ENCODE measurements at regions not wholly inside any gene's neighbourhood (a gene's known extent, or its start where the extent isn't known, plus 50 kb on each side); places are given as distances from the start of the nearest gene placed in this dataset.
A peak's percentile ranks its signal among the peaks of the same experiment; 100 is the strongest.

DNA sequence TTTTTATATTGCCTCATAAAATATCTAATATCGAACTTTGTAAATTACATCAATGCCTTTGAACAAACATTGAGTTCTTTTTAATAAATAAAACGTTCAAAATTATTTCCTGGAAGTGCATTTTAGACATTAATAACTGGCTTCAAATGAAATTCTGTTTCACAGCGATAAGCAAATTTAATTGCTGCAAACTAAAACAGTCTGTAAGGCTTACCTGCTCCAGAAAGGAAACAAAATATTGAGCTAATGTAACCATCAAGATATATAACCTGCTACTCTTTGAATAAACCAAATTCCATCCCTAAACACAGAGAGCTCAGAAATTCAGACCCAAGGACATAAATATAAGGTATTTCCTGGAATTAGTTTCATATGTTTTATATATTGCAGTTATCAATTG lies 651.3 kb downstream of the MED13L start:
- intact Hi-C loops (cut with DNase I) = no loop called here
- no peak overlapping the region for H3K27ac ChIP-seq
- no peaks in the 10 kb centered on the region for H3K9me3 ChIP-seq
- H3K4me1 ChIP-seq = no peaks in the 10 kb centered on the region
- 73 to 81% (median 76%) methylated on average over 3 of the region's 3 CpGs for WGBS, 3 donors
- no peaks in the 10 kb centered on the region for H3K27me3 ChIP-seq (ENCODE audit: insufficient read depth in 3 of 3, low read length in 2 of 3)
- DNase-seq (no peak), ATAC-seq (no peak)
- no peak overlapping the region for H3K4me3 ChIP-seq
- TF ChIP-seq, protein P1, sequence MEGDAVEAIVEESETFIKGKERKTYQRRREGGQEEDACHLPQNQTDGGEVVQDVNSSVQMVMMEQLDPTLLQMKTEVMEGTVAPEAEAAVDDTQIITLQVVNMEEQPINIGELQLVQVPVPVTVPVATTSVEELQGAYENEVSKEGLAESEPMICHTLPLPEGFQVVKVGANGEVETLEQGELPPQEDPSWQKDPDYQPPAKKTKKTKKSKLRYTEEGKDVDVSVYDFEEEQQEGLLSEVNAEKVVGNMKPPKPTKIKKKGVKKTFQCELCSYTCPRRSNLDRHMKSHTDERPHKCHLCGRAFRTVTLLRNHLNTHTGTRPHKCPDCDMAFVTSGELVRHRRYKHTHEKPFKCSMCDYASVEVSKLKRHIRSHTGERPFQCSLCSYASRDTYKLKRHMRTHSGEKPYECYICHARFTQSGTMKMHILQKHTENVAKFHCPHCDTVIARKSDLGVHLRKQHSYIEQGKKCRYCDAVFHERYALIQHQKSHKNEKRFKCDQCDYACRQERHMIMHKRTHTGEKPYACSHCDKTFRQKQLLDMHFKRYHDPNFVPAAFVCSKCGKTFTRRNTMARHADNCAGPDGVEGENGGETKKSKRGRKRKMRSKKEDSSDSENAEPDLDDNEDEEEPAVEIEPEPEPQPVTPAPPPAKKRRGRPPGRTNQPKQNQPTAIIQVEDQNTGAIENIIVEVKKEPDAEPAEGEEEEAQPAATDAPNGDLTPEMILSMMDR (IDR thresholded peaks at IDR 0.05) = no peak
- H3K36me3 ChIP-seq (ENCODE audit: insufficient read depth in 1 of 2, low read depth in 1 of 2) = no peaks in the 10 kb centered on the region

GRCh38 chr12:115623764-115624334 lies 653.6 kb downstream of the MED13L start:
- H3K27me3 ChIP-seq (ENCODE audit: insufficient read depth in 3 of 3, low read length in 2 of 3) = no peaks in the 10 kb centered on the region
- DNase-seq (peak; percentile 53 to 67), ATAC-seq (peak; percentile 32 to 74 (median 46))
- H3K9me3 ChIP-seq = no peaks in the 10 kb centered on the region
- H3K36me3 ChIP-seq (ENCODE audit: insufficient read depth in 1 of 2, low read depth in 1 of 2) = no peaks in the 10 kb centered on the region
- intact Hi-C loops (cut with DNase I) = no loop called here
- H3K27ac ChIP-seq = peak overlapping the region; percentile 15
- 13 to 18% (median 14%) methylated on average over 18 of the region's 18 CpGs for WGBS, 3 donors
- TF ChIP-seq, protein P1 (IDR thresholded peaks at IDR 0.05) = no peak
- H3K4me3 ChIP-seq = no peak overlapping the region
- H3K4me1 ChIP-seq = no peaks in the 10 kb centered on the region

DNA sequence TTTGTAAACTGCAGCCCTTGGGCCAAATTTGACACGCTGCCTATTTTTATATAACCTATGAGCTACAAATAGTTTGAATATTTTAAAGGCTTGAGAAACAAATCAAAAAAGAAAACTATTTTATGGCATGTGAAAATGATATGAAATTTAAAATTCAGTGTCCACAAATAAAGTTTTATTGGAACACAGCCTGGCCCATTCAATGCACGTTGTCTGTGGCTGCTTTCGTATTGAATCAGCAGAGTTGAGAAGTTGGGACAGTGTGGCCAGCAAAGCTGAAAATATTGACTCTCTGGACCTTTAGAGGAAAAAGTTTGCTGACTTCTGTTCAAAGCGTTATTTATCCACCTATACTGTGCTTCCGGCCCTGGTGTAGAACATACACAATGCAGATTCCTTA lies 654.2 kb downstream of the MED13L start:
- Histone ChIP-seq H3K9me3 (no peaks in the 10 kb centered on the region), H3K27me3 (ENCODE audit: insufficient read depth in 3 of 3, low read length in 2 of 3) (no peaks in the 10 kb centered on the region), H3K27ac (peak overlapping the region; percentile 15), H3K4me1 (no peaks in the 10 kb centered on the region), H3K36me3 (ENCODE audit: insufficient read depth in 1 of 2, low read depth in 1 of 2) (no peaks in the 10 kb centered on the region), H3K4me3 (no peak overlapping the region)
- TF ChIP-seq, protein P1 (IDR thresholded peaks at IDR 0.05) = no peak
- DNase-seq (no peak), ATAC-seq (no peak)
- WGBS, 3 donors = 76 to 79% (median 78%) methylated on average over 5 of the region's 5 CpGs
- intact Hi-C loops (cut with DNase I) = no loop called here

GRCh38 chr12:115620816-115621215 lies 656.7 kb downstream of the MED13L start:
- Histone ChIP-seq H3K27me3 (ENCODE audit: insufficient read depth in 3 of 3, low read length in 2 of 3) (no peaks in the 10 kb centered on the region), H3K36me3 (ENCODE audit: insufficient read depth in 1 of 2, low read depth in 1 of 2) (no peaks in the 10 kb centered on the region), H3K4me3 (no peak overlapping the region), H3K9me3 (no peaks in the 10 kb centered on the region), H3K27ac (no peak overlapping the region), H3K4me1 (no peaks in the 10 kb centered on the region)
- 37 to 48% (median 44%) methylated on average over 4 of the region's 4 CpGs for WGBS, 3 donors
- no peak for ATAC-seq
- TF ChIP-seq, protein P1 (IDR thresholded peaks at IDR 0.05) = no peak
- intact Hi-C loops (cut with DNase I) = no loop called here
- no peak for DNase-seq

DNA sequence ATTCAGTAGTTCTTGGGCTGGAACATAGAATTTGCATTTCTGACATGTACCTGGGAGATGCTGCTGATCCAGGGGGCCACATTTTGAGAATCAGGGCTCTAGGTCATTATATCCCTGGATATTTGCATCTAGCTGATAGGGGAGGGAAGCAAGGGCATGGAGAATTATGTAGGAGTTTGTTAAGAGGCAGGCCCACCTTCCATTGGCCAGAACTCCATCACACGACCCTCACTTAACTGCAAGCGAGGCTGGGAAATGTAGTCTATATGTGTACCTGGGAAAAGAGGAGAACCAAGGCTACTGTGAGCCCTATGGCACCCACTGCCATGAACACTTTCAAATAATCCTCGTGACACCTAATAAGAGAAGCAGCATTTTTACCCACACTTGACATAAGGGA lies 657.6 kb downstream of the MED13L start:
- TF ChIP-seq, protein P1 (IDR thresholded peaks at IDR 0.05) = no peak
- WGBS, 3 donors = 54 to 74% (median 71%) methylated on average over 3 of the region's 3 CpGs
- intact Hi-C loops (cut with DNase I) = no loop called here
- Histone ChIP-seq H3K4me3 (no peak overlapping the region), H3K36me3 (ENCODE audit: insufficient read depth in 1 of 2, low read depth in 1 of 2) (no peaks in the 10 kb centered on the region), H3K4me1 (no peaks in the 10 kb centered on the region), H3K27me3 (ENCODE audit: insufficient read depth in 3 of 3, low read length in 2 of 3) (no peaks in the 10 kb centered on the region), H3K27ac (no peak overlapping the region), H3K9me3 (no peaks in the 10 kb centered on the region)
- ATAC-seq (no peak), DNase-seq (no peak)

Data from psoas muscle (tissue), 7 donors.